Uterus (tissue), 2 donors: ENCODE measurements at regions not wholly inside any gene's neighbourhood (a gene's known extent, or its start where the extent isn't known, plus 50 kb on each side); places are given as distances from the start of the nearest gene placed in this dataset.

Experiments used
- CTCF ChIP-seq, 4 experiments: fragments of 200-600 bp in 2 of 4; fragments of 450-650 bp in 2 of 4; sonication (generic) in 2 of 4; IDR thresholded peaks; one replicate each; pipeline ENCODE4 v1.5.1; 2016 to 2019; ENCODE audit warnings: antibody characterized with exemption in 4 of 4, mild to moderate bottlenecking in 2 of 4, moderate library complexity in 1 of 4
- POLR2A ChIP-seq, 2 donors: fragments of 450-650 bp; IDR thresholded peaks; one replicate each; pipeline ENCODE4 v1.6.1; 2016; ENCODE audit warnings: antibody characterized with exemption in 2 of 2, mild to moderate bottlenecking in 1 of 2, moderate library complexity in 1 of 2

GRCh38 chr18:42222557-42222956 is 267.5 kb downstream of the PIK3C3 start:
- TF ChIP-seq CTCF (IDR thresholded peaks at IDR 0.05) (no peak), POLR2A (IDR thresholded peaks at IDR 0.05) (no peak)
